LoVo (cell line): ENCODE measurements at regions not wholly inside any gene's neighbourhood (a gene's known extent, or its start where the extent isn't known, plus 50 kb on each side); places are given as distances from the start of the nearest gene placed in this dataset.

Source experiments
- DNase-seq: peaks from one replicate; pipeline ENCODE4 v3.0.0-alpha.2; 2016; ENCODE audit warnings: low spot score

- DNase-seq: no peak
Measured at GRCh38 chr12:30437616-30438015, 258.1 kb downstream of the IPO8 start.

- DNase-seq: no peak
Measured at GRCh38 chr12:30437044-30437443, 258.6 kb downstream of the IPO8 start.

- no peak for DNase-seq
Measured at GRCh38 chr12:30428098-30428497, 267.6 kb downstream of the IPO8 start.

DNA sequence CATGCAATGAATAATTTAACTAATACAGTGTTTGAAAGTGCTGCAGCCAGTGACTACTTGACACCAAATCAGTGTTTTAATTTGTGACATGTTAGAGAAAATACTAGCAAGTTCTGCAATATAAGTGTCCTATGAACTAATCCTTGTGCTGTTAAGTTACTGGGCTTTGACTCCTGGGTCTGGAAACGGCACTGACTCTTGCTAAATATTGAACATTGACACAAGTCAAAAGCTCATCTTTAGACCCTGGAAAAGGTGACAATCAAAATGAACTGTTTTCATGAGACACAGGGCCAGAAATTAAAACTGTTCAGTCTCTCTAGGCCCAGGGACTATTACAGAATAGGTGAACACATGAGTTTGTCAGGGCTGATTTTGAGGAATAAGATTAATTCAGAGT is 268.1 kb downstream of the IPO8 start:
- no peak for DNase-seq

DNA sequence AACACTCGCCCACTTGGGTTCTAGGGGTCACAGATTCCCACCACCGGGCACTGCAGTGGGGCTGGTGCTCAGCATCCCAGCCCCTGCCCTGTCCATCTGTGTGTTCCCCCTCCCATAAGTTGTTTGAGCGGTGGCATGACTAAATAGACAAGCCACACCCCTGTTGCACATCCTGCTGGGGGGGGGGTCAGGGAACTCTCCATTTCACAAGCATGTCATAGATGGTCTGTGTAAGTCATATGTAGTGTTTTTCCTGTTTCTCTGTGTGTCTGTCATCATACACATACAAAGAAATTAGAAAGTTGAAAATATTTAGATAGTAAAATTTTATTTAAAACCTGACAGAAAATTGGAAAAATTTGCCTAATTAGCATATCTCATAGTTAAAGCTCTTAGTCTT is 270.2 kb downstream of the IPO8 start:
- DNase-seq: no peak

DNA sequence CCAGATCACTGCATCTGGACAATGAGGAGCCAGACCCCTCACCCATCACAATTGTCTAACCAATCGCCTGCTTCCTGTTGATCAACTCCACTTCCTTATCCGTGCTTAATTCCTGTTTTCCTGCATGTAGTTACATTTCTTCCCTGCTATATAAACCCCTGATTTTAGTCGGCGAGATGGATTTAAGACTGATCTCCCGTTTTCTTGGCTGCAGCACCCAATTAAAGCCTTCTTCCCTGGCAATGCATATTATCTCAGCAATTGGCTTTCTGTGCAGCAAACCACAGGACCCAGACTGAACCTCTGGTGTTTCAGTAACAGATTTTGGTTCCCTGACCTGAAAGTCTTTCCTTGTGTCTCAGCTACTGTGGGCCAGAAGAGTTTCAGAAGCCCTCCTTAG is 272.3 kb downstream of the IPO8 start:
- no peak for DNase-seq

DNA sequence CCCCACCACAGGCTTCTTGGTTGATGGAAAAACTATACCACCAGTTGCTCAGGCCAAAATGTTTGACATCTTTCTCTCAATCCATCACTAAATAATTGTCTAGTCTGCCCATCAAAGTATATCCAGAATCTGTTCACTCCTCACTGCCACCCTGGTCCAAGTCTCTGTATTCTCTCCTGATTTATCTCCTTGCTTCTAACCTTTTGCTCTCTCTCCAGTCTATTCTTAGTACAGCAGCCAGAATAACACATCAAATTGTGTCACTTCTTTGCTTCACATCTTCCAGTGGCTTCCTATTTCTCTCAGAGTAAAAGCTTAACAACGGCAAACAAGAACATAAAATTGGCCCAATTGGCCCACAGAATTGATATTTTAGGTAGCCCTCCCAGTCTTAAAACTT is 272.8 kb downstream of the IPO8 start:
- no peak for DNase-seq

DNA sequence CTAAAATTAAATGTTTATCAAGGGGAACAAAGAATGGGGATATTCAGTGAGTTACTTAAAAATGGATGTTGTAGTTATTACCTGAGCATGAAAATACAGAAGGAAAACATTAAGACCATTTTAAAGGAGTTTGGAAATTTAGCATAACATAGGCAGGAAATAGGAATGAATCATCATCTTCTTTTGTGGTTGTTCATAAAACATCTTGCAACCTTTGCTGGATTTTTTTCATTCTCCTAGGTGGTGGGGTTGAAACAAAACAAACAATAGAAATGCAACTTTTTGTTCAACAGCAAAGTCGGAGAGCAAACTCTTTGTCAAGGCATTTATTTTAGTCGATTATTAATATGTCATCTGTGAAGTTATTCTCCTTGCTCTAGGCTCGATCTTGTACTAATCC is 275.1 kb downstream of the IPO8 start:
- no peak for DNase-seq

DNA sequence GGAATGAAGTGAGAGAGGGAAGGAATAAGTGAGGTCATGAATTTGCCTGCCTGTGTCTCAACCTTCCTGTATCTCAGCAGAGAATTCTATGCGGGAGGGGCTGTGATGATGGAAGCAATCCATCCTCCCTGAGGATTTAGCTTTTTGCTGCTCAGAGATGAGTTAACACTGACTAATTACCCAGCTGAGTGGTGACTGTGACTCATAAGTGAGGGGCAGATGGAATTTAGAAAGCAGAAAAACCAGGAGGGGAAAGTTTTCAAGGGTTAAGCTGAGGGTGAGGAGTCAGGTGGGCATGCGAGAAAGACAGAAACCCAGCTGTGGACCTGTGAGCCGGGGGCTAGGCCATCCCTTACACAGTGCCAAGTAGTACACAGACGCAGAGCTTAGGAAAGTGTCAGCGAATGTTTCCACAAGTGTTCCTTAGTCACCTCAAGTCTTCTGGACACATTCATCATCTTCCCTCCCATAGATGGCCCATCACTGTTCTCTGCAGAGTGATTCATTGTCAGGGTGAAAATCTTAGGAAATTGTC is 277.9 kb downstream of the IPO8 start:
- DNase-seq: no peak

- DNase-seq: no peak
Measured at GRCh38 chr12:30416631-30417030, 279.0 kb downstream of the IPO8 start.

- DNase-seq: no peak
Measured at GRCh38 chr12:30415777-30416176, 279.9 kb downstream of the IPO8 start.

GRCh38 chr12:30414507-30414906 is 281.2 kb downstream of the IPO8 start:
- DNase-seq: no peak

- DNase-seq: no peak
Measured at GRCh38 chr12:30400349-30400748, 295.3 kb downstream of the IPO8 start.

GRCh38 chr12:30399859-30400258 is 295.8 kb downstream of the IPO8 start:
- DNase-seq: no peak

DNA sequence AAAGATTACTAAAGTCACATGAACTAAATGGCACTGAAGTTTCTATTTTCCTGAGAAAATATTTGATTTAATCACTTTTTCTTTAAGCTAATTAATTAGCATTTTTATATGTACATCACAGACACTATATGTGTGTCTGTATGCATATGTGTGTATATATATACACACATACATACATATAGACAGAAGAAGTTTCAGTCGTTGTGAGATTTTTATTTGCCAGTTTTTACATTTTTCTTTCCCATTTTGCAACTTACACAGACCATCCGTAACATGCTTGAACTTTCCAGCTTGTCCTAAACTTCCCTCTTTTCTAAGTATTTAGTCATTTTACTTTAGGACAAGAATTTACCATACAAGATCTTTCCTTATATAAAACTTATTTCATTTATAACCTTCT is 299.1 kb downstream of the IPO8 start:
- DNase-seq: no peak

GRCh38 chr12:30395190-30395589 is 300.5 kb downstream of the IPO8 start:
- DNase-seq: no peak

DNA sequence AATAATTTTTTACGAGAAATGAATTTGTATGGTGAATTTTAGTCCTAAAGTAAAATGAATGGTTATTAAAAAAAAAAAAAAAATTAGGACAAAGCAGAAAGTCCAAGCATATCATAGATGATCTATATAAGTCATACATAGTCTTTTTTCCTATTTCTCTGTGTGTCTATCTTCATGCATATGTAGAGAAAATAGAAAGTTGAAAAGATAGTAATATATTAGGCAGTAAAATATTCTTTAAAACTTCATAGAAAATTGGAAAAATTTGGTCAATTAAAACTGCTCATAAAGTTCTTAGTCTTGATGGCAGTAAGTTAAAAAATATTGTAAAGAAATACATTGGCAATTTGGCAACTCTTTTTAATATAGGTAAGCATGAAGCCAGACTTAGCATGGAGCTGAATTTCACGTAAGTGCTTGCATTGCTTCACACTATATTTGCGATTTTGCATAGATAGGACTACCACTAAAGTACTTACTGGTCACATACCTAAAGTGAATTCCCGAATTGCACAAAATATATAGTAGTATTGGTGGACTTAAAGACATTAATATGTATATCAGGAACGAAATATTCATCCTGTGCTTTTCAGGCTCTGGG is 303.8 kb downstream of the IPO8 start:
- DNase-seq: no peak

GRCh38 chr12:30385706-30386105 is 310.0 kb downstream of the IPO8 start:
- DNase-seq: no peak

GRCh38 chr12:30384976-30385375 is 310.7 kb downstream of the IPO8 start:
- DNase-seq: no peak

DNA sequence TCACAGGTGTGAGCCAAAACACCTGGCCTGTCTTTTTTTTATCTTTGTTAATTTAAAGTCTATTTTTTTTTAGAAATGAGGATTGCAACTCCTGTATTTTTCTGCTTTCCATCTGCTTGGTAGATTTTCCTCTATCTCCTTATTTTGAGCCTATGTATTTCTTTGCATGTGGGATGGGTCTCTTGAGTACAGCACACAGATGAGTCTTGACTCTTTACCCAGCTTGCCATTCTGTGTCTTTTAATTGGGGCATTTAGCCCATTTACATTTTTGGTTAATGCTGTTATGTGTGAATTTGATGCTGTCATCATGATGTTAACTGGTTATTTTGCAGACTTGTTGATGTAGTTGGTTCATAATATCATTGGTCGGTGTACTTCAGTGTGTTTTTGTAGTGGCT is 317.4 kb downstream of the IPO8 start:
- no peak for DNase-seq

DNA sequence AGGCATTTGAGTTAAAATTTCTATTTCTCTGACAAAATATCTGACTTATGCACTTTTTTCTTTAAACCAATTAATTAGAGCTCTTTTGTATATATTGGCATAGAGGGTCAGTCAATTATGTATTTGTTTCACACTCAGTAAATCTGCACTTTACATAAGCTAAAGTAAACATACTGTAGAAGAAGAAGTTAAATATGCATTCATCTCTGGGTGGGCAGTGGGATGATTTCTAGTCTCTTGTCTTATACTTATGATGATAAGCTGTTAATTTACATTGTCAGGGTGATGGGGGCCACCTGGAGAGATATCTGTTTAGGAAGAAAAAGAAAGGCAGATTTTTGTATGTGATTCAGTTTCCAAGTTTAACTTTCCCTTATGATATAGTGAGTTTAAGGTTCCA is 330.8 kb downstream of the IPO8 start:
- DNase-seq: no peak

DNA sequence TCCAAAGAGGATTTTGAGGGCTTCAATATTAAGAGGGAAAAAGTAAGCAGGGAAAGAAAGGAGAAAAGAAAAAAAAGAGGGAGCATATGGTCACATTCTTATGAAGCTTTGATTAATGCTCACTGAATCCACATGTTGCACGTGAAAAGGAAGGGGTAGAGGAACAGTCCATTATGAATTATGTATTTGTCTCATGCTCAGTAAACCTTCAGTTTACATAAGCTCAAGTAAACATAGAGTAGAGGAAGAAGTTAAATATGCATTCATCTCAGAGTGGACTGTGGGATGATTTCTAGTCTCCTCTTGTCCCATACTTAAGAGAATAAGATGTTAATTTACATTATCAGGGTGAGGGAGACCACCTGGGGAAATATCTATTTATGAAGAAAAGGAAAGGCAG is 334.5 kb downstream of the IPO8 start:
- DNase-seq: no peak

DNA sequence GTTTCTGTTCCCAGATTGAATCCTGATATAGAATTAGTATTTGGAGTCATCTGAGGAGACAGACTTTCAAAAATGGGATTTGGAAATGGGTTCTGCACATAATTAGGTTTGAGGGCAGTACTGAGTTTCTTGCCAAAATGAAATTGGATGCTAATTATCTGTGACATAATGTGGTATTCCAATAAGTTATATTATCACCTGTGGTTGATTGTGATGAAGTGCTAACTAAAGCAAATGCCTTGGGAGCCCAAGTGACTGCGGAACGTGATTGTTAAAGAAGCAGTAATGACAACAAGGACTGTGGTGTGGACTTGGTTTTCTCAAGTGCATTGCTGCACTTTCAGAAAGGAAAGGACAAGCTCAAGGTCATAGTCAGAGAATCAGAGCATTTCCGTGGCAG is 337.0 kb downstream of the IPO8 start:
- no peak for DNase-seq

DNA sequence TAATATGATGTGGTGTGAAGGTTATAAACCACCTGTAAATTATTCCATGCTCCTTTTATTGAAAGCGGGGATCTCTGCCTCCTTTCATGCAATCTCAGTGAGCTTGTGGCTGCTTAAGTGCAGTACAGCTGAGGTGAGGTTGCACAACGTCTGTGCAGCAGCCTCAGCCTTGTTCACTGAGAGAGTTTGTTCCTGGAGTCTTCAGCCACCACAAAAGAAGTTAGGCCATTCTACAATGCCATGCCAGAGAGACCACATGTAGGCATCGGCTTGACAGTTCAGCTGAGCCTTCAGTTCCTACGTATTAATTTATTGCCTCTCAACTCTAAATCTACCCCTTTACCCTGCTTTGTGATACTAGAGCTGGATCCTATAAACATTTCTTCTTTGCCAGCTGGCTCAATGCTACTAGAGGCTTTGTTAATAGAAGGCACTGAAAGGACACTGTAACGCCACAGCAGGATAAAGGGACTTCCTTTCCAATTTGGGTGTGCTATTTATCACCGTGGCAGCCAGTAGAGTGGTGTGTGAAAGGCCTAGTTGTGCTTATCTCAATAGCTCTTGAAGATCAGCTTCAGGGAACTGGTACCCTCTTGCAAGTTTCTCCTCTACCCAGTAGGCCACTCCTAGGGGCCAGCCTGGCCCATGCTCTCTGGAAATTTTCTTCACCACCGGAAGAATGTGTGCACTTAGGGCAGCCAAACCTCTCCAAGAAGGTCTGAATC is 337.7 kb downstream of the IPO8 start:
- no peak for DNase-seq
